GM18907 (cell line): ENCODE measurements at regions not wholly inside any gene's neighbourhood (a gene's known extent, or its start where the extent isn't known, plus 50 kb on each side); places are given as distances from the start of the nearest gene placed in this dataset.
"Not testable (repeated sequence)": the region's sequence is repeated elsewhere in the genome, so short reads cannot be mapped to it uniquely, and the experiment has no call there.

Experiments used
- ATAC-seq: cut with Tn5 transposase; IDR thresholded peaks from one replicate; pipeline ENCODE4 v1.9.1; 2021; ENCODE audit warnings: mild to moderate bottlenecking, moderate library complexity; ENCODE audit not compliant: unreplicated experiment

- ATAC-seq = peak; percentile 54
Measured at GRCh38 chr13:95388420-95389079, 87.3 kb upstream of the ABCC4 start.

- ATAC-seq = no peak
Measured at GRCh38 chr13:95391362-95391761, 90.1 kb upstream of the ABCC4 start.

DNA sequence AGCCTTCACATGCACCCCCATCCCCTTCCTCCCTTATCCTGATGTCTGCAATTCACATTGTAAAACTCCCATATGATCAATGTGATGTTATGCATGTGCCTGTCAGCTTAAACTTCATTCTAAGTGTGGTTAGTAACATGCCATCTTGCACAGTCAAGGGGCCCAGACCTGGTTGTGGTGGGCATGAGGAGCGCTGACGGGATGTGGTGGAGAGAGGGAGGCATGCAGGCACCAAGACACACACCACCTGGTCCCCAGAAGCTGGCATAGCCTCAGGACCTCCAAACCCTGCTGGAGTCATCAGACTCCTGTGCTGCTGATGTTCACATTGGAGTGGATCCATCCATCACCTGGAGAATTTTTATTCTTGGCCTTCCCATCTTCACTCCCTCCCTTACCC, 90.5 kb upstream of the ABCC4 start:
- ATAC-seq = no peak

DNA sequence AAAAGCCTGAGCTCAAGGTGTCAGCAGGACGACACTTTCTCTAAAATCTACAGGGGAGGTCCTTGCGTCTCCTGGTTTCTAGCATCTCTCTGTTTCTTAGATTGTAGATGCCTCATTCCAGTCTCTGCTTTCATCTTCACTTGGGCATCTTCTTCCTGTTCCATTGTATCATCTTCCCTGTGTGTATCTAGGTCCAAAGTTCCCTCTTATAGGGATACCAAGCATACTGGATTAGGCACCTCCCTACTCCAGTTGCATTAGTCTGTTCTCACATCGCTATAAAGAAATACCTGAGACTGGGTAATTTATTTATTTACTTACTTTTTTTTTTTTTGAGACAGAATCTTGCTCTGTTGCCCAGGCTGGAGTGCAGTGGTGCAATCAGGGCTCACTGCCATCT, 91.3 kb upstream of the ABCC4 start:
- no peak for ATAC-seq

GRCh38 chr13:95403349-95404140, 102.3 kb upstream of the ABCC4 start:
- no peak for ATAC-seq

- peak; percentile 93 for ATAC-seq
Measured at GRCh38 chr13:95404141-95404882, 103.1 kb upstream of the ABCC4 start.

DNA sequence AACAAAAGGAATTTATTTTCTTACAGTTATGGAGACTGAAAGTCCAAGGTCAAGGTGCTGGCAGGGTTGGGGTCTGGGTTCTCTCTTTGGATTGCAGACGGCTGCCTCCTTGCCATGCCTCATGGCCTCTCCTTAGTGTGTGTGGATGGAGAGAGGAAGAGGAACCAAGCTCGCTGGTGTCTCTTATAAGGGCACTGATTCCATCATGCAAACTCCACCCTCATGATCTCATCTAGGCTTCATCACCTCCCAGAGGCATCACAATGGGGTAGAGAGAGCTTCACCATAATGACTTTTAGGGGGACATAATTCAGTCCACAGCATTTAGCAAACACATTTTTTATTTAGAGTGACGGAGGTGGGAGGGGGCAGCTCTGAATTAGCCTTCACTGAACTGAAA, 104.9 kb upstream of the ABCC4 start:
- ATAC-seq = no peak

DNA sequence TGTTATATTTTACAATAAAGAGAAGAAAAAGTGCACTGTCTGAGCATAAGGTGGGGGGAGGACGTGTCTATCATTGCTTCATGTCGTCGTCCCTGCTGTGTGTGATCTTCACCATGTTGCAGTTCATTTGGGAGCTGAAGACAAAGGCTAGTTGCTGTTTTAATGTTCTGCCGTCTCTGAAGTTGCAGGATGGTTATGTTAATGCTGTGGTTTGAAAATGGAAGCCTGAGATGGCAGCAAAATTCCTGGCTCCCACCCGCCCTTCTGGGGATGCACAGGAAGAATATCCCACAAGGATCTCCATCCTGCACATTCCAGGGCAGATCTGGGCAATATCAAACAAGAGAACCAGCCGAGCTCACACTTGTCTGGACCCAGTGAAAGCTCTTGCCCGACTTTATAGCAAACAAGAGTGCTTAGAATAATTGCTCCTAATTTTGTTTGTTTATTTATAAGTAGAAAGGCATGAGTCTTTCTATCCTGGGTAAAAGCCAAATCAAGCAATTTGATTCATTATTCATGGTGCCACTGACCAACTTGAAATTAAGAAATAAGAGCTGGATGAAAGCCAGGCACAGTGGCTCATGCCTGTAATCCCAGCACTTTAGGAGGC, 110.3 kb upstream of the ABCC4 start:
- no peak for ATAC-seq

DNA sequence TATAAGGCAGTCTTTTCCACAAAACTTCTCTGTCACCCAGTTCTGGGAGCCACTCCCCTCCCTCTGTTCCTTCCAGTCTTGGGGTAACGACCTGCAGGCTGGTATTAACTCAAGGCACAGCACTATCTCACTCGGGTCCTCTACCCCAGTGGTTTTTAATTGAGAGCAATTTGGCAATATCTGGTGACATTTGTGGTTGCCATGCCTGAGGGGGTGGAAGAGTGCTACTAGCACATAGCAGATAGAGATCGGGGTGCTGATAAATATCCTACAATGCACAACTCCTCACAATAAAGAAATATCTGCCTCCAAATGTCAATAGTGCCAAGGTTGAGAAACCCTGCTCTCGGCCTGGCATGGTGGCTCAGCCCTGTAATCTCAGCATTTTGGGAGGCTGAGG, 117.7 kb upstream of the ABCC4 start:
- no peak for ATAC-seq

DNA sequence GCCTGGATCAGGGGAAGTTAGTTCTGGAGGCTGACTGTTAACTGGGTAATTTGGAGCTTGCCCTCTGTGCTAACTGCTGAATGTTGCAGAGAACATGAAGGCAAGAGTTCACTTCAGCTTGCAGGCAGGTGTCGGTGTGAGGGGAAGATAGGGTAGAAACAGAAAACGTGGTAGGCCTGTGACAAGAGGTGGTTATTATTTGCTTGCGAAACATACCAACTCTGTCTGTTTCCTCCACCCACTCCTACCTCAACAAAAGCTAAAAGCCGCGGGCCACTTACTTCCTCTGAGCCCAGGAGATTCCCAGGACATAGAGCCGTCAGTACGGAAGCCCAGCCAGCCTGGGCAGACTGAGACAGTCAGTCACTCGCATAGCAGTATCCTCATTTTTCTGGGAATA, 119.2 kb upstream of the ABCC4 start:
- peak; percentile 57 for ATAC-seq

DNA sequence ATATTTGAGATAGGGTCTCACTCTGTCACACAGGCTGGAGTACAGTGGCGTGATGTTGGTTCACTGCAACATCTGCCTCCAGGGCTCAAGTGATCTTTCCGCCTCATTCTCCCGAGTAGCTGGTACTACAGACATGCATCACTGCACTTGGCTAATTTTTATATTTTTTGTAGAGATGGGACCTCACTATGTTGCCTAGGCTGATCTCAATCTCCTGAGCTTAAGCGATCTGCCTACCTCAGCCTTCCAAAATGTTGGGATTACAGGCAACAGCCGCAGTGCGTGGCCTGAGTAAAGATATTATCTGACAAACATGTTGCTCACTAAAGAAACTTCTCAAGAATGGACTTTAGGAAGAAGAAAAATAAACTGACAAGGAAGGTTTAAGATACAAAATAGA, 125.4 kb upstream of the ABCC4 start:
- ATAC-seq = no peak

DNA sequence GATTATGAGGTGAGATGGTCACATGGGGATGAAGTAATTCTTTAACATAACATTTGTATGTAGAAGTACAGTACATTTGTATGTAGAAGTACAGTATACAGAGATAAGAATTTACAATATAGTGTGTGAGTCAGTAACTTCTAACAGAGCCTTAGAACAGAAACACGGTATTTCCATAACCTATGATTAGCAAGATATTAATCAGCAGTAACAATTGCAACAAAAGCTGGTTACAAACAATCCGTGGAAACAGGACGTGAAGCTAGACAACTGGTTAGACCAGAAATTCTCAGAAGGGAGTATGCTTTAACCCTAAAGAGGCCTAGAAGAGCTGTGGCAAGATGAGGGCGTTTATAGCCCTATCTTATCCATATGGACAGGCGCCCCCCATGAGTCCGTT, 122.0 kb upstream of the CLDN10 start:
- ATAC-seq = not testable (repeated sequence)

- ATAC-seq = no peak
Measured at GRCh38 chr13:95432141-95432540, 120.4 kb upstream of the CLDN10 start.

DNA sequence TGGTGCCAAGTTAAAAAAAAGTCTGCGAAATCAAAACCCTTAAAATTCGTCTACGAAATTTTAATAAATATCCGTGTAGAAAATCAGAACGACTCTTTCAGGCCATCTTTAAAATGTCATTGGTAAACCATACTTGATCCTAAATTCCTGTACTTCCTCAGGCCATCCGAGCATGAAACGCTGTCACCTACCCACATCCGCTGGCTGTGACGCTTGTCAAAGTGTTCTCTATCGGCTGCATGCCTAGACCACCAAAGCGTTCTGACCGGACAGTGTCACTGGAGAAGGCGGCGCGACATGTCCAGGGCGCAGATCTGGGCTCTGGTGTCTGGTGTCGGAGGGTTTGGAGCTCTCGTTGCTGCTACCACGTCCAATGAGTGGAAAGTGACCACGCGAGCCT, 119.0 kb upstream of the CLDN10 start:
- ATAC-seq = no peak

- no peak for ATAC-seq
Measured at GRCh38 chr13:95434111-95434510, 118.4 kb upstream of the CLDN10 start.

DNA sequence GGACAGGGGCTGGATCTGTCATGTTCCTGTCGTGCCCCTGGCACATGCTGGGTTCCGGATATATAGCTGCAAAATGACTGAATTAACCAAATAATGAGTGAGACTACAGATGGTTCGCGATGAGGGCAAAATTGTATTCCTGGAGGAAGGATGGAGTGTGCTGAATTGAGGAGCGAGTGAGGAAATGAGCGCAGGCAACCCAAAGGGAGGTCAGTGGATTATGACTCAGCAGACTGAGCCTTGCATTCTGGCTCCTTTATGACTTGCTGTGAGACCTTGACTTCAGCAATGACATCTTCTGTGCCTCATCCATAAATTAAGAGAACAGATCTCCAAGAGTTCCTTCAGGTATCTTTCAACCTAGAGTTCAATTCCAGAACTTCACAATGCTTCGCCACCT, 115.0 kb upstream of the CLDN10 start:
- ATAC-seq = no peak

DNA sequence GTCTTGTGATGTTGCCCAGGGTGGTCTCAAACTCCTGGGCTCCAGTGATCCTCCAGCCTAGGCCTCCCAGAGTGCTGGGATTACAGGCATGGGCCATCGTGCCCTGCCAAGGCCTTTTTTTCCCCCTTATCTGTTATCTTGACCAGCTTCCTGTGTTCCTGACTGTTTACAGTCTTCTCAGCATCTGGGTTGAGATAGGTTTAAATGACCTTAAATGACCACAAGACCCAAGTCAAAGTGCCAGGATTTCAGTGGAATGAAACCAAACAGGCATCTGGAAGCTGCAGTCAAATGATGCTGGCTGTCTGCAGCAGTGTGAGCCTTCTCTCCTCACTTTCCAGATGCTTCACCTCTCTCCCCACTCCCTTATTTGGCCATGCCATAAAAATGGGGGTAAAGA, 114.2 kb upstream of the CLDN10 start:
- ATAC-seq = no peak

- ATAC-seq = no peak
Measured at GRCh38 chr13:95440441-95441088, 112.0 kb upstream of the CLDN10 start.

- no peak for ATAC-seq
Measured at GRCh38 chr13:95441326-95441725, 111.2 kb upstream of the CLDN10 start.

- no peak for ATAC-seq
Measured at GRCh38 chr13:95444006-95444730, 108.4 kb upstream of the CLDN10 start.
